Activated T-cell treated with anti-CD3 and anti-CD28 coated beads, Interleukin-2, amount 50 U/mL, for 48 hours (primary cell): ENCODE measurements at regions not wholly inside any gene's neighbourhood (a gene's known extent, or its start where the extent isn't known, plus 50 kb on each side); places are given as distances from the start of the nearest gene placed in this dataset.
"Not testable (repeated sequence)": the region's sequence is repeated elsewhere in the genome, so short reads cannot be mapped to it uniquely, and the experiment has no call there.

ENCODE experiments used
- DNase-seq, 2 experiments: peaks; one replicate each; pipeline ENCODE4 v3.0.0-alpha.2; 2020

- DNase-seq, result no peak
Observed at GRCh38 chr10:131041441-131041840, 270.1 kb downstream of the TCERG1L start.

GRCh38 chr10:131042015-131042414 is 269.5 kb downstream of the TCERG1L start:
- not testable (repeated sequence) for DNase-seq
